Left ventricle myocardium superior (tissue), 1 donor: ENCODE measurements at regions not wholly inside any gene's neighbourhood (a gene's known extent, or its start where the extent isn't known, plus 50 kb on each side); places are given as distances from the start of the nearest gene placed in this dataset.

Source experiments
- ATAC-seq: fragments of 200-7000 bp; cut with Tn5 transposase; one replicate; pipeline ENCODE4 v1.9.1; 2020; ENCODE audit warnings: mild to moderate bottlenecking, moderate library complexity
- DNase-seq: peaks from one replicate; pipeline ENCODE4 v3.0.0-alpha.2; 2020
- intact Hi-C: fragments of 100-400 bp; cut with micrococcal nuclease; formaldehyde crosslinking; loops from one replicate; pipeline ENCODE4 v1.11.0; 2022
- donor health status: DM: no; HTN: yes; CAD: no; lungs with severe emphysema.

DNA sequence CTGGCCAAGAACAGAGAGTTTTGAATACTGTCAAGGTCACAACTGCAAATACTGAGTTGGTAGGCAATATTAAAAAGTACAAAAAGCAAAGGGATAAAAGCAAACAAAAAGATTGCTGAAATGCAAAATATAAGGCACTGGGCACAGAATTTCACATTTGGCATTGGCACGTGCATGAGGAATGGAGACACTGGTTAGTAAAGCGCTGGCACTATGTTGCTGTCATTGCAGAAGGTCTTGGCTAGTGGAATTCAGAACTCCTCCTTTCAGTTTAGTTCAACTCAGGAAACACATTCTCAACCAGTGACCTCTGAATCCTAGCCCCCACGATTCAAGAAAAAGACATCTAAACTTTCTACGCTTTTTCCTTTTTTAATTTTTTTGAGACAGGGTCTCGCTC, 111.8 kb upstream of the PSMD7 start:
- intact Hi-C loops, result no loop called here
- DNase-seq (no peak), ATAC-seq (no peak)

DNA sequence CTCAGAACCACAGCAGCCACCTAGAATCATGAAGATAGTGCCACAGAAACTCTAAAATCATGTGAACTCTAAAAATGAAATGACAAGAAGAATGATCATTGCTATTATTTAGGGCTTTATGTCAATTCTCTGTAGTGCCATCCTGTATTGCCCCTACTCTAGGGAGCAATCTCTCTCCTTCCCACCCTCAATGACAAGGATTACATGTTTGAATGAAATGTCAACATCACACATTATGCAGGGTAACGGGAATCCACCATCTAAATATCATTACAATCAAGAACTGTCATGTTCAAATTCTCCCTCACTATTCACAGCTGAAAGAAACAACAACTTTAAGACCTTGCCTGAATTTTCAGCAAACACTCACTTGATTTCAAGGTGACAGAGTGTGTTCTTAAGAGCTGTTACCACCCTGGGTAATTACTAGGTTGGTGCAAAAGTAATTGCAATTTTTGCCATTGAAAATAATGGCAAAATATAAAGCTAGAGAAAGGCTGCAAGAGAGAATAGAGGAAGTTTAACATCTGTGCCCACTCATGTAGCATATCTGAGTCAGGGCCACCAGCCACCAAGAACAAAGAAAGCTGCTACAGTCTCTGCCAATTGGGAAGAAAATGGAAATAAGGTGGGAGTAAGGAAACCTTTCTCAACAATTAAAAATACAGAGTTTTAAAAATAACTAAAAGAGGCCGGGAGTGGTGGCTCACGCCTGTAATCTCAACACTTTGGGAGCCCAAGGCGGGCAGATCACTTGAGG, 112.8 kb upstream of the PSMD7 start:
- DNase-seq, result no peak
- ATAC-seq, result no peak
- intact Hi-C loops, result no loop called here

DNA sequence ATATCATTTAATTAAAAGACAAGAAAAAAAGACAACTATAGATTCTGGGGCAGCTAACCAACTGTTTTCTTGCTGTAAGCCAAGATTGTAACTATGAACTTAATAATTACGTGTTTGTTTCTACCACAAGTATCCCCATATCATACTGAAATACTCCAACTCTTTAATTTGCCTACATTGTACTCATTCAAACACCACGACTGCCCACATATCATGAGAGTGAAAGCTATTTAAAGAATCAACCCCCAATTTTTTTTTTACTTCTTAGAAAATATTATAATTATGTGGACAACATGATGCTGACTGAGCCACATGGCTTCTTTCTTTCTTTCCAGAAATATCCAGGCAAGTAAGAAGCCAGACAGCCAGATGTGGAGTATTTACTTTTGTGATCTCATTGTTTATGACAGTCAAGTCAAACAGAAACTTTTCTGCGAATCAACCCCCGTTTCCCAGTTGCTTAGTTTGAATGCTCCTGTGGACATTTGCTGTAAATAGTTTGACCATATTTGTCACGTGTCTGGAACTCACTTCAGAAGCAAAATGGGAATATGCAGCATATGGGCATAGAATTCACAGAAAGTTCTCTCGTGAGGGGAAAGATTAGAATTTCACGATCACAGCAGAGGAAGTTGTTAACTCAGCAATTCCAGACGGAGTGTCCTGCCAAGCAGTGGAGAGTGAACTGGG, 126.8 kb upstream of the PSMD7 start:
- DNase-seq (no peak), ATAC-seq (peak; percentile 63)
- intact Hi-C loops, result no loop called here

GRCh38 chr16:74169066-74169465, 127.5 kb upstream of the PSMD7 start:
- DNase-seq (no peak), ATAC-seq (no peak)
- intact Hi-C loops, result no loop called here

GRCh38 chr16:74168445-74168844, 128.2 kb upstream of the PSMD7 start:
- intact Hi-C loops, result no loop called here
- DNase-seq, result no peak
- no peak for ATAC-seq

GRCh38 chr16:74166456-74166855, 130.2 kb upstream of the PSMD7 start:
- DNase-seq (no peak), ATAC-seq (no peak)
- intact Hi-C loops, result no loop called here

- intact Hi-C loops, result no loop called here
- DNase-seq (no peak), ATAC-seq (no peak)
Measured at GRCh38 chr16:74165566-74166080, 131.0 kb upstream of the PSMD7 start.

DNA sequence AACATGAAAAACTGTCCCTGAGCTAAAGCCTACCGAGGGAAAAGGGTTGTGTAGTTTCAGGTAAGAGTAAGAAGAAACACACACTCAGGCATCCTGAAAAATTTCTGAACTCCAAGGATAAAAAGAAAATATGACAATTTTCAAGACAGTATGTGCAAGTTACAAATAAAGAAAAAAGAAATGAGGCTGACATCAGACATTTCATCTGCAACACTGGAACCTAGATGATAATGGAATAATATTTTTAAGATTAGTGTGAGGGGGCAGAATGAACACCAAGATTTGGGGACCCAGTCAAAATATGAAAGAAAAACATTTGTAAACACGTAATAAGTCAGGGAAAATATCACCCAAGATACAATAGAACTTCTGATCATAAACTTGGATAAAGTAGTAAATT, 135.9 kb upstream of the PSMD7 start:
- intact Hi-C loops, result no loop called here
- ATAC-seq (no peak), DNase-seq (no peak)

- ATAC-seq, result no peak
- intact Hi-C loops, result no loop called here
- DNase-seq, result no peak
Measured at GRCh38 chr16:74153773-74154172, 142.8 kb upstream of the PSMD7 start.

- DNase-seq (no peak), ATAC-seq (no peak)
- intact Hi-C loops, result no loop called here
Measured at GRCh38 chr16:74146643-74147042, 150.0 kb upstream of the PSMD7 start.

DNA sequence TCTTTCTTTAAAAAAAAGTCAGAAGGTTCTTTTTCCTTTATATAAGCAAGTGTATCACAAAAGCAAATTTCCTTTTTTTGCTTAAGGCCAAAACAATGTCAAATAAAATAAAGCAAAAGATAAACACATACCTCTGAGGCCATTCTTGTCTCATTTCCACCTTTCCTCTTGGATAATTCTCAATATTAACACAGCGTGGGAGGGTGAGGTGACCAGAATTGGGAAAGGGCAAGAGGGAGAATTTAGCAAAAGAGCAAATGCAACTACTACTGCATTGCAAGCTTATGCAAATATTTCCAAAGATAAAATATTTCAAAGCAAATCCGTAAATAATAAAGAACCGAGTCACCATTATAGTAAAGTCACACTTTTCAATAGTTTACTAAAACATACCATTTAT, 153.4 kb upstream of the PSMD7 start:
- ATAC-seq (no peak), DNase-seq (no peak)
- intact Hi-C loops, result no loop called here

- ATAC-seq (no peak), DNase-seq (no peak)
- intact Hi-C loops, result no loop called here
Measured at GRCh38 chr16:74141015-74141414, 155.6 kb upstream of the PSMD7 start.

- ATAC-seq (no peak), DNase-seq (no peak)
- intact Hi-C loops, result no loop called here
Measured at GRCh38 chr16:74140557-74140956, 156.1 kb upstream of the PSMD7 start.

DNA sequence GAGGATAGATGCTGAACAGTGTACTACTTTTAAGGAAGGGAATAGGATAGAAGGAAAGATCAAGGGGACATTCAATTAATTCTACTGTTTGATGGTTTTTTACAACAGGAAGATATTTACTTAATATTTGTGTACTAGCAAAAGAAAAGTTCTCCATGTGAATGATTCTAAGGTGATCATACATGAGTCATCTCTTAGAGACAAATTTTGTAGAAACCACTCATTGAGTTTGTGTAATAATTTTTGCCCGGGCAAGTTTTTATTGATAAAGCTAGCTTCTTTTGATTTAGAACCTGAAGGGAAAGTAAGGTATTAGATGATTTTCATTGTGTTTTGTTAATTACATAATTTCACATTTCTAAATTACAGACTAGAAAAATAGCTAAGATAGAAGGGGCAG, 172.8 kb upstream of the PSMD7 start:
- no peak for ATAC-seq
- intact Hi-C loops, result no loop called here
- no peak for DNase-seq

DNA sequence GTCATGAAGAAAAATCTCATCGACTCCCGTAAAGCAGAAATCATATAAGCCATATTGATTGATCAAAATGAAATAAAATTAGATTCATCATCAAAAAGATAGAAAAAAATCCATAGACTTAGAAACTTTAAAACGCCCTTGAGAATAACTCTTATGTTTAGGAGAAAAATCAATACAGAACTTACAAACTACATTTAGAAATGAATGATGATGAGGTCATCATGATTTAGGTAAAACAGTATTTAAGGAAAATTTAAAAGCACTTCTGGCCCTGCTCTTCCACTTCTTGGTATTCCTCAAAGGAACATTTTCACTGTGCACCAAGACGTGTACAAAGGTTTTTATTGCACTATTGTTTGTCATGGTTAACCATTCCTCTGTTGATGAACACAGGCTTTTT, 173.4 kb upstream of the PSMD7 start:
- no peak for DNase-seq
- intact Hi-C loops, result no loop called here

DNA sequence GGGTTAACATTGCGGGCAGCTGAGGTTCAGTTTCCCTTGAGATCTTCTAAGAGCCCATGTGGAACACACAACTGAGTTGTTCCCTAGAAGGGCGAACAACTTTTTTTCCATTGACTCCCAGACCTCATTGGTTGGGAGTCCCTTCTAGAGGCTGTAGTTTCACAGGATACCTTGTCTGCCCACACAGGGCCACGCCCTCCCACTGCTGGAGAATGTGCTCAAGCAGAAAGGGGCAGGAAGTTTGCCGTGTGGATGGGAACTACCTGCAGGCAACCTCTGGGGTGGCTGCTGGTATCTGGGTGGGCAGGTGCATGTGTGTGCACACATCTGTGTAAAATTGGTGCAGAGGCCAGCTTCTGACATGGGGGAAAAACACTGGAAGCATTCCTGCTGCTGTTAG, 178.8 kb upstream of the PSMD7 start:
- no peak for DNase-seq
- intact Hi-C loops, result no loop called here
- no peak for ATAC-seq

More for the DNA sequence above, 173.4 kb upstream of the PSMD7 start:
- ATAC-seq, result no peak

DNA sequence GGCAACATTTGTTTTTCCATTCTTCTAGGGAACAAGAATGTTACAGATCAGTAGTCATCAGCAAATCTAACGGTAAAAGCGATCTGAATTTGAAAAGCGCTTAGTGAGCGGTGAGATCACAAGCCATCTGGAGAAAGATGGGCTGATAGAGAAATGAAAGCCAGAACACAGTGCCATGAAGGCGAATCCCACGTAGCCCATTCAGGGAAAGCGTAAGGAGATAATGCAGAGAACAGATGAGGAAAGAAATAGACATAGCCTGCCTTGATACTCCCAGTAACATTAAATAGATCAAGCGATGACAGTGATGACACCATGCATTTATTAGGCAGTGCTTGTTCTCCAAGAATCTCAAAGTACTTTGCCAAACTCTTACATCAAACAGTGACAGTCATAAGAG, 183.1 kb upstream of the PSMD7 start:
- DNase-seq (no peak), ATAC-seq (no peak)
- intact Hi-C loops, result no loop called here

- intact Hi-C loops, result no loop called here
Measured at GRCh38 chr16:74111456-74111982, 185.1 kb upstream of the PSMD7 start.

GRCh38 chr16:74107795-74108610, 188.6 kb upstream of the PSMD7 start:
- DNase-seq (no peak), ATAC-seq (no peak)
- intact Hi-C loops, result no loop called here

More at GRCh38 chr16:74111456-74111982, 185.1 kb upstream of the PSMD7 start:
- DNase-seq (no peak), ATAC-seq (no peak)

DNA sequence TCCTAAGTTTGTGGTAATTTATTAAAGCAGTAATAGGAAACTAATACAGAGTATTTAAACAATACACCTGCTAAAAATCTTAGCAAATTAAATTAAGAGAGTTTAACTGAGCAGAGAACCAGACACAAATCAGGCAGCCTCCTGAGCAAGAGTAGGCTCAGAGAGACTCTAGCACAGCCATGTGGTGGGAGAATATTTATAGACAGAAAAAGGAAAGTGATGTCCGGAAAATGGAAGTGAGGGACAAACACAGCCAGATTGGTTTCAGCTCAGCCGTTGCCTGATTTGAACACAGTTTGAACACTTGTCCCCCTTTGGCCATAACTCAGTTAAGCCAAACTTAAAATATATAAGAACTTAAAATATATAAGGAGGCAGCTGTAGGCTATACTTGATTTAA, 192.6 kb upstream of the PSMD7 start:
- intact Hi-C loops, result no loop called here
- no peak for ATAC-seq
- no peak for DNase-seq
